ENCODE measurements at regions not wholly inside any gene's neighbourhood (a gene's known extent, or its start where the extent isn't known, plus 50 kb on each side); places are given as distances from the start of the nearest gene placed in this dataset.

- TF ChIP-seq CTCF (IDR thresholded peaks at IDR 0.05) (no peak), POLR2A (IDR thresholded peaks at IDR 0.05) (no peak), EP300 (IDR thresholded peaks at IDR 0.05; ENCODE audit: low read depth) (no peak), POLR2AphosphoS5 (IDR thresholded peaks at IDR 0.05) (no peak)
Observed at GRCh38 chr2:52704251-52704650, 1063.4 kb upstream of the CHAC2 start.

All from transverse colon (tissue), 4 donors.